H1 (cell line): ENCODE measurements at regions not wholly inside any gene's neighbourhood (a gene's known extent, or its start where the extent isn't known, plus 50 kb on each side); places are given as distances from the start of the nearest gene placed in this dataset.

Experiments
- CTCF ChIA-PET: fragments of 300-600 bp; sonication (Branson Sonifier 250); formaldehyde crosslinking; loops from one replicate; lab custom pipeline; 2021; ENCODE audit not compliant: partially characterized antibody; lab: Charles Lee
- POLR2A ChIA-PET: fragments of 300-600 bp; sonication (Branson Sonifier 250); formaldehyde crosslinking; loops from one replicate; lab custom pipeline; 2021; ENCODE audit warnings: inconsistent platforms; ENCODE audit not compliant: partially characterized antibody; lab: Charles Lee
- DNase-seq, 2 experiments: peaks; one replicate each; pipeline versions ENCODE4 v3.0.0 to v3.0.0-alpha.2; 2010 to 2022; ENCODE audit warnings: low spot score in 2 of 2, low read depth in 1 of 2, mixed read lengths in 1 of 2
- FAIRE-seq: peaks from 2 replicates; lab custom pipeline; 2011; peaks lifted over from hg19 to GRCh38; lab: Jason Lieb, UNC
- H2AFZ ChIP-seq: 2 replicates; pipeline ENCODE4 v1.8.1; 2012; ENCODE audit warnings: low read length, inconsistent platforms
- H2AK5ac ChIP-seq: 2 replicates; pipeline ENCODE4 v1.6.1; 2013; ENCODE audit warnings: low read depth, low read length
- H2BK120ac ChIP-seq: replicated peaks from 2 replicates; pipeline ENCODE3; 2013; ENCODE audit warnings: low read depth, low read length, inconsistent platforms
- H2BK12ac ChIP-seq: 2 replicates; pipeline ENCODE4 v1.6.1; 2013; ENCODE audit warnings: low read depth, low read length
- H2BK15ac ChIP-seq: 2 replicates; pipeline ENCODE4 v1.6.1; 2013; ENCODE audit warnings: low read length
- H2BK20ac ChIP-seq: 2 replicates; pipeline ENCODE4 v1.6.1; 2013; ENCODE audit warnings: low read length
- H2BK5ac ChIP-seq: 2 replicates; pipeline ENCODE4 v1.6.1; 2013; ENCODE audit warnings: low read depth, low read length
- H3K14ac ChIP-seq: 2 replicates; pipeline ENCODE4 v1.6.1; 2013; ENCODE audit warnings: inconsistent platforms; ENCODE audit not compliant: insufficient read length
- H3K18ac ChIP-seq: 2 replicates; pipeline ENCODE4 v1.6.1; 2013; ENCODE audit warnings: low read length; ENCODE audit errors: extremely low read depth
- H3K23ac ChIP-seq: 2 replicates; pipeline ENCODE4 v1.6.1; 2013; ENCODE audit warnings: inconsistent platforms; ENCODE audit not compliant: insufficient read length
- H3K23me2 ChIP-seq: 2 replicates; pipeline ENCODE4 v1.6.1; 2013; ENCODE audit warnings: low read depth, low read length
- H3K27ac ChIP-seq: 2 replicates; pipeline ENCODE4 v1.6.1; 2011; ENCODE audit warnings: low read depth, low read length, inconsistent platforms
- H3K27me3 ChIP-seq, 4 experiments: replicated peaks in 1 of 4; 1 replicate in 1 of 4; 2 replicates in 3 of 4; pipeline versions ENCODE4 v1.6.1 to v1.8.1; 2011 to 2013; ENCODE audit warnings: low read length in 3 of 4, mild to moderate bottlenecking in 3 of 4, inconsistent platforms in 2 of 4, mixed read lengths in 2 of 4, moderate library complexity in 1 of 4; ENCODE audit not compliant: control insufficient read depth in 3 of 4, insufficient read depth in 3 of 4; ENCODE audit errors: extremely low read depth in 1 of 4
- H3K36me3 ChIP-seq, 4 experiments: 2 replicates each; pipeline versions ENCODE4 v1.6.1 to v1.8.1; 2011 to 2013; ENCODE audit warnings: mild to moderate bottlenecking in 4 of 4, low read length in 3 of 4, moderate library complexity in 2 of 4, control low read depth in 1 of 4, inconsistent platforms in 1 of 4; ENCODE audit not compliant: insufficient read depth in 4 of 4, control insufficient read depth in 2 of 4
- H3K4ac ChIP-seq: replicated peaks from 2 replicates; pipeline ENCODE3; 2013; ENCODE audit warnings: low read length, low read depth, mixed read lengths, inconsistent platforms; ENCODE audit not compliant: insufficient read length
- H3K4me1 ChIP-seq, 4 experiments: replicated peaks in 1 of 4; 1 replicate in 1 of 4; 2 replicates in 3 of 4; pipeline versions ENCODE4 v1.6.1 to v1.8.1; 2011 to 2013; ENCODE audit warnings: low read length in 3 of 4, inconsistent platforms in 2 of 4, mixed read lengths in 1 of 4; ENCODE audit not compliant: insufficient read depth in 4 of 4, control insufficient read depth in 3 of 4
- H3K4me2 ChIP-seq, 2 experiments: 2 replicates each; pipeline versions ENCODE4 v1.6.1 to v1.8.1; 2011 to 2013; ENCODE audit warnings: low read depth in 2 of 2, low read length in 2 of 2, control low read depth in 1 of 2, inconsistent platforms in 1 of 2, mild to moderate bottlenecking in 1 of 2; ENCODE audit not compliant: insufficient read depth in 1 of 2
- H3K4me3 ChIP-seq, 4 experiments: fragments of 200-600, 300-600 bp in 1 of 4; sonication (generic), shearing (Covaris generic), sonication (Bioruptor Twin) in 1 of 4; 2 replicates each; pipeline versions ENCODE4 v1.5.1 to v1.8.1; 2011 to 2016; ENCODE audit warnings: low read length in 4 of 4, low read depth in 3 of 4, control low read depth in 2 of 4, inconsistent platforms in 2 of 4, mild to moderate bottlenecking in 2 of 4, mixed read lengths in 1 of 4, moderate library complexity in 1 of 4; ENCODE audit not compliant: insufficient read depth in 2 of 4; ENCODE audit errors: extremely low read depth in 1 of 4
- H3K56ac ChIP-seq: replicated peaks from 2 replicates; pipeline ENCODE3; 2013; ENCODE audit warnings: low read depth, mild to moderate bottlenecking, mixed read lengths, low read length, inconsistent platforms; ENCODE audit not compliant: insufficient read length
- H3K79me1 ChIP-seq: 2 replicates; pipeline ENCODE4 v1.6.1; 2013; ENCODE audit warnings: low read depth, low read length, control low read depth
- H3K79me2 ChIP-seq, 2 experiments: 2 replicates each; pipeline versions ENCODE4 v1.6.1 to v1.8.1; 2012 to 2013; ENCODE audit warnings: low read length in 2 of 2, mild to moderate bottlenecking in 2 of 2, inconsistent platforms in 1 of 2; ENCODE audit not compliant: insufficient read depth in 2 of 2, control insufficient read depth in 1 of 2
- H3K9ac ChIP-seq, 4 experiments: replicated peaks in 1 of 4; 1 replicate in 1 of 4; 2 replicates in 3 of 4; pipeline versions ENCODE4 v1.6.1 to v1.8.1; 2011 to 2013; ENCODE audit warnings: low read depth in 3 of 4, low read length in 3 of 4, control low read depth in 2 of 4, mild to moderate bottlenecking in 2 of 4, moderate library complexity in 2 of 4, inconsistent platforms in 1 of 4; ENCODE audit errors: extremely low read depth in 1 of 4
- H3K9me3 ChIP-seq, 2 experiments: 2 replicates each; pipeline versions ENCODE4 v1.6.1 to v1.8.1; 2012 to 2013; ENCODE audit warnings: mild to moderate bottlenecking in 2 of 2, moderate library complexity in 2 of 2, control low read depth in 1 of 2, inconsistent platforms in 1 of 2, low read depth in 1 of 2, low read length in 1 of 2, mixed read lengths in 1 of 2; ENCODE audit not compliant: insufficient read depth in 2 of 2
- H4K20me1 ChIP-seq, 2 experiments: replicated peaks in 1 of 2; 2 replicates each; pipeline versions ENCODE3 to v1.8.1; 2011 to 2013; ENCODE audit warnings: inconsistent platforms in 2 of 2, low read length in 2 of 2, mild to moderate bottlenecking in 1 of 2; ENCODE audit not compliant: insufficient read depth in 2 of 2, control insufficient read depth in 1 of 2
- H4K5ac ChIP-seq: 2 replicates; pipeline ENCODE4 v1.6.1; 2013; ENCODE audit warnings: low read length, low read depth, mixed read lengths, inconsistent platforms; ENCODE audit not compliant: insufficient read length
- H4K8ac ChIP-seq: 2 replicates; pipeline ENCODE4 v1.8.0; 2013; ENCODE audit warnings: mild to moderate bottlenecking, moderate library complexity, low read length, inconsistent platforms; ENCODE audit not compliant: insufficient read depth; ENCODE audit errors: extremely low read depth
- H4K91ac ChIP-seq: replicated peaks from 2 replicates; pipeline ENCODE3; 2013; ENCODE audit warnings: low read length, mixed read lengths, inconsistent platforms; ENCODE audit not compliant: insufficient read length
- CHD1 ChIP-seq: IDR thresholded peaks from 2 replicates; pipeline ENCODE4 v1.6.1; 2012; ENCODE audit warnings: low read depth, low read length, improper control_type of control experiment
- WGBS, 2 experiments: shearing (Covaris generic) in 1 of 2; methylation state at CpG; one replicate each; pipeline versions ENCODE4 v1.1.6 to v1.1.7; 2013 to 2015; ENCODE audit warnings: low lambda C conversion rate in 2 of 2, mixed read lengths in 2 of 2, inconsistent platforms in 1 of 2, low coverage in 1 of 2, missing lambda C conversion rate in 1 of 2; ENCODE audit not compliant: insufficient replicate concordance in 2 of 2, insufficient coverage in 1 of 2, insufficient read length in 1 of 2; ENCODE audit errors: extremely low coverage in 1 of 2, missing lambda C conversion rate in 1 of 2; 5-methylcytosine and 5-hydroxymethylcytosine counted together

DNA sequence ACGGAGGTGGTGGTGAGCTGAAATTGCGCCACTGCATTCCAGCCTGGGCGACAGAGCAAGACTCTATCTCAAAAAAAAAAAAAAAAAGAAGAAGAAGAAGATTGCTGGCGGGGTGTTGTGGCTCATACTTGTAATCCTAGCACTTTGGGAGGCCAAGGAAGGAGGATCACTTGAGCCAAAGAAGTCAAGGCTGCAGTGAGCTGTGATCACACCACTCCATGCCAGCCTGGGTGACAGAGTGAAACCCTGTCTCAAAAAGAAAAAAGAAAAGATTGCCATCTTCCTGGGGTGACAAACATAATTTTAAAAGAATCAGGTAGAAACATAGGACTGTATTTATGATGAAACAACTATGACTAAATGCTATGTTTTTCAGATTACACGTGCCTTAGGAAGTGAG is 55.1 kb upstream of the EML4 start:
- Histone ChIP-seq H2BK5ac (no peak overlapping the region), H2AK5ac (no peak overlapping the region), H3K4me1 (peaks cover 0 to 5% (median 4%) of the 10 kb centered on the region in 4 experiments; a peak in 3 of 7 replicates), H3K14ac (no peak overlapping the region), H3K27me3 (peaks cover 0 to 2% (median 0%) of the 10 kb centered on the region in 4 experiments; a peak in 2 of 7 replicates), H3K9me3 (no peaks in the 10 kb centered on the region), H3K18ac (no peak overlapping the region)
- no peak for TF ChIP-seq CHD1
- TF ChIP-seq, all 59 proteins: peak for 0
- no peak overlapping the region for H2BK12ac ChIP-seq
- no peak overlapping the region for H2AFZ ChIP-seq
- no peak overlapping the region for H2BK15ac ChIP-seq
- H4K91ac ChIP-seq, result no peak overlapping the region
- H3K4ac ChIP-seq, result no peak overlapping the region
- no peaks in the 10 kb centered on the region for H4K20me1 ChIP-seq
- DNase-seq (no peak), FAIRE-seq (no peak)
- POLR2A ChIA-PET, result interaction anchor here (0.8 to 1.3 kb wide), 4 partner anchors 9 to 212 kb away, joined by 3 to 4 read pairs (median 3); no protein-coding TSS in a partner anchor
- H3K79me1 ChIP-seq, result no peaks in the 10 kb centered on the region
- no peak overlapping the region for H3K56ac ChIP-seq
- H3K4me3 ChIP-seq, result no peak overlapping the region
- CTCF ChIA-PET, result interaction anchor here (0.9 to 5.4 kb wide), 6 partner anchors 9 to 82 kb away, joined by 3 to 33 read pairs (median 4); no protein-coding TSS in a partner anchor
- H3K79me2 ChIP-seq, result no peaks in the 10 kb centered on the region
- H3K4me2 ChIP-seq, result no peak overlapping the region
- H2BK120ac ChIP-seq, result no peak overlapping the region
- H3K23me2 ChIP-seq, result no peaks in the 10 kb centered on the region
- no peak overlapping the region for H4K5ac ChIP-seq
- no peaks in the 10 kb centered on the region for H3K36me3 ChIP-seq
- no peak overlapping the region for H4K8ac ChIP-seq
- 69% methylated on average over 5 of the region's 5 CpGs; no CpG with 5 or more reads in 1 of the 2 experiments for WGBS, 2 experiments
- H3K23ac ChIP-seq, result no peak overlapping the region
- no peak overlapping the region for H3K9ac ChIP-seq
- H3K27ac ChIP-seq, result no peak overlapping the region
- no peak overlapping the region for H2BK20ac ChIP-seq
